ENCODE measurements at regions not wholly inside any gene's neighbourhood (a gene's known extent, or its start where the extent isn't known, plus 50 kb on each side); places are given as distances from the start of the nearest gene placed in this dataset.

DNA sequence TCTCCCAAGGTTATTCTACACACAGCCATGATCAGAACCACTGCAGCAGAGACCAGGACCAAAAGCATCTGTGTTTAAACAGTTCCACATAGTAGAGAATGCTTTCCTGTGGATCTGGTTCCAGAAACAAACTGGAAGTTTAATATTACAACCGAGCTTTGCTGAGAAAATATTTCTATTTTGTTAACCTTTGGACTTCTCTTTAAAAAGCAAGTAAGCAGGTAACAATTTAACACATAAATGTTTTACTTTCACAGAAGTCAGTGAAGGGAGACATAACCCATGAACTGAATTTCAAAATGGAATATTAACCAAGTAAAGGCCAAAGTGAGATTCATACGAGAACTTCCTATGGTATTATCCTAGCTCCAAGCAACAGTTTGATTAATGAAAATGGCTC lies 98.6 kb upstream of the PHYHIPL start:
- TF ChIP-seq POLR2A (IDR thresholded peaks at IDR 0.05): no peak
- TF ChIP-seq, protein P1, sequence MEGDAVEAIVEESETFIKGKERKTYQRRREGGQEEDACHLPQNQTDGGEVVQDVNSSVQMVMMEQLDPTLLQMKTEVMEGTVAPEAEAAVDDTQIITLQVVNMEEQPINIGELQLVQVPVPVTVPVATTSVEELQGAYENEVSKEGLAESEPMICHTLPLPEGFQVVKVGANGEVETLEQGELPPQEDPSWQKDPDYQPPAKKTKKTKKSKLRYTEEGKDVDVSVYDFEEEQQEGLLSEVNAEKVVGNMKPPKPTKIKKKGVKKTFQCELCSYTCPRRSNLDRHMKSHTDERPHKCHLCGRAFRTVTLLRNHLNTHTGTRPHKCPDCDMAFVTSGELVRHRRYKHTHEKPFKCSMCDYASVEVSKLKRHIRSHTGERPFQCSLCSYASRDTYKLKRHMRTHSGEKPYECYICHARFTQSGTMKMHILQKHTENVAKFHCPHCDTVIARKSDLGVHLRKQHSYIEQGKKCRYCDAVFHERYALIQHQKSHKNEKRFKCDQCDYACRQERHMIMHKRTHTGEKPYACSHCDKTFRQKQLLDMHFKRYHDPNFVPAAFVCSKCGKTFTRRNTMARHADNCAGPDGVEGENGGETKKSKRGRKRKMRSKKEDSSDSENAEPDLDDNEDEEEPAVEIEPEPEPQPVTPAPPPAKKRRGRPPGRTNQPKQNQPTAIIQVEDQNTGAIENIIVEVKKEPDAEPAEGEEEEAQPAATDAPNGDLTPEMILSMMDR (IDR thresholded peaks at IDR 0.05): no peak

Measured in suprapubic skin (tissue), 3 donors.